ENCODE measurements at regions not wholly inside any gene's neighbourhood (a gene's known extent, or its start where the extent isn't known, plus 50 kb on each side); places are given as distances from the start of the nearest gene placed in this dataset.

DNA sequence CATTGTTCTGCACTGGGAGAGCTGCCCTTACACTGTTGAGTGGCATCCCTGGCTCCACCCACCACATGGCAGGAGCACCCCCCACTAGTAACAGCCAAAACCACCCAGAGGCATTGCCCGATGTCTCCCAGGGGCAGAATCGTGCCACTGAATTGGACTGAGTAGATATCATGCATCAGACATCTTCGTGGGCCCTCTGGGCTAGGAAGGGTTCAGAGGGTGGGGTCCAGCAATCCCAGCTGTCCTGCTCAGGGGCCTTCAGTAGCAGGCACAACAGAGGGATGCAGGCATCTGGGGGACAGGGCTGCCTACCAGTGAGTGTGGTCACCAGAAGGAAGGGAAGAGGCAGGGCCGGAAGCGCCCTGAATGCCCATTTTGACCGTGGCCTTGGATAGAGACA is 119.7 kb upstream of the PPP2R2D start:
- ATAC-seq (no peak), DNase-seq (no peak)
- Mint-ChIP-seq H3K27ac (no peak overlapping the region), H3K36me3 (ENCODE audit: low read depth) (peaks cover 5% of the 10 kb centered on the region), H3K4me3 (no peak overlapping the region), H3K9me3 (peaks cover 22% of the 10 kb centered on the region), H3K27me3 (peaks cover 2% of the 10 kb centered on the region), H3K4me1 (ENCODE audit: low read depth) (no peaks in the 10 kb centered on the region)
- POLR2A ChIA-PET = no interaction called here
- TF ChIP-seq, protein P1, sequence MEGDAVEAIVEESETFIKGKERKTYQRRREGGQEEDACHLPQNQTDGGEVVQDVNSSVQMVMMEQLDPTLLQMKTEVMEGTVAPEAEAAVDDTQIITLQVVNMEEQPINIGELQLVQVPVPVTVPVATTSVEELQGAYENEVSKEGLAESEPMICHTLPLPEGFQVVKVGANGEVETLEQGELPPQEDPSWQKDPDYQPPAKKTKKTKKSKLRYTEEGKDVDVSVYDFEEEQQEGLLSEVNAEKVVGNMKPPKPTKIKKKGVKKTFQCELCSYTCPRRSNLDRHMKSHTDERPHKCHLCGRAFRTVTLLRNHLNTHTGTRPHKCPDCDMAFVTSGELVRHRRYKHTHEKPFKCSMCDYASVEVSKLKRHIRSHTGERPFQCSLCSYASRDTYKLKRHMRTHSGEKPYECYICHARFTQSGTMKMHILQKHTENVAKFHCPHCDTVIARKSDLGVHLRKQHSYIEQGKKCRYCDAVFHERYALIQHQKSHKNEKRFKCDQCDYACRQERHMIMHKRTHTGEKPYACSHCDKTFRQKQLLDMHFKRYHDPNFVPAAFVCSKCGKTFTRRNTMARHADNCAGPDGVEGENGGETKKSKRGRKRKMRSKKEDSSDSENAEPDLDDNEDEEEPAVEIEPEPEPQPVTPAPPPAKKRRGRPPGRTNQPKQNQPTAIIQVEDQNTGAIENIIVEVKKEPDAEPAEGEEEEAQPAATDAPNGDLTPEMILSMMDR (IDR thresholded peaks at IDR 0.05) = no peak
- intact Hi-C loops (cut with micrococcal nuclease) = no loop called here
- CTCF ChIA-PET = no interaction called here

DNA sequence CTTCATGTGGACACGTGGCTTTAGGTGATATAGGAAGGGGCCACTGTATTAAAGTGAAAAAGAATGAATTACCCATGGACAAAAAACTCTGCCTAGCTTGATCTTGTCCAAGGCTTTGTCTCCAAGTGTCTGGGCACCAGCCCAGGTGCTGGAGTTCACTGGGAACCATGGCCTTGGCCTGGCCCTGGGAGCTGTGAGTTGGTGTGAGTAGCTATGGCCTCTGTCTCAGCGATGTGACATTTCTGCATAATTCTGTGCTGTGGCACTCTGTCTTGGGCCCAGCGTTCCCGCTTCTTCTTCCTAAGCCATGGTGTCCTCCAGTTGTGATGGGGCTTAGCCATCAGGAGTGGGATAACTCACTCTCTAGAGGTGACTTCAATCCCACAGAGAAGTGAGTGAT is 119.0 kb upstream of the PPP2R2D start:
- Mint-ChIP-seq H3K27ac (no peak overlapping the region), H3K9me3 (peaks cover 14% of the 10 kb centered on the region), H3K4me1 (ENCODE audit: low read depth) (no peaks in the 10 kb centered on the region), H3K36me3 (ENCODE audit: low read depth) (peaks cover 5% of the 10 kb centered on the region), H3K4me3 (no peak overlapping the region), H3K27me3 (peaks cover 2% of the 10 kb centered on the region)
- ChIA-PET CTCF (no interaction called here), POLR2A (no interaction called here)
- no peak for DNase-seq
- intact Hi-C loops (cut with micrococcal nuclease) = no loop called here
- no peak for ATAC-seq
- TF ChIP-seq, protein P1 (IDR thresholded peaks at IDR 0.05) = no peak

DNA sequence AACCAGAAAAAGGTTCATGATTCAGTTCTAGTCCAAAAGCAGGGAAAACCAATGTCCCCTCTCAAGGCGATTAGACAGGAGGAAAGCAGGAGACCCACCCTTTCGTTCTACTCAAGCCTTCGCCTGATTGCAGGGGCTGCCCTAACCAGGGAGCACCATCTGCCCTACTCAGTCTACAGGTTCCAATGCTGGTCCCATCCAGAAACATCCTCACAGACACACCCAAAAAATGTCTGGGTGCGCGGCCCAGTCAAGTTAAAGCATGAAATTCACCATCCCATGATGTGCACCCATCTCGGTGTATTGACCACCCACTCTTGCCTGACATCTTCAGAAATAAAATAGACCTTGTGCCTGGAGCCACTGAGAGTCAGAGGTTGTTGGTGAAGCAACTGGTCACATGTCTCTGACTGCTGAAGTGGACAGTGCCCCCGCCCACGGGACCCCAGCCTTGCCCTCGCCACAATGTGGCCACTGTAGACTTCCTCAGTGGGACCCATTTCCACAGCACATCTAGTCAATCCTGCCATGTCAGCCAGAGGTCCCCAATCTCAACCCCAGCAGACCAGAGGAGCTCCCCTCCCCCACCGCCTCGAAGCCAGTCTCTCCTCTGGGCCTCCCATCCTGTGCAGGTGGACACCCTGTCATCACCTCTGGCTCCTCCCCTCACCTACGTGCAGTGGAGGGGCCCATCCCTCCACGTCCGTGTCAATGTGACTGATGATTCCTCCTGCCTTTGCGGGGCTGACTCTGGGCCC is 116.3 kb upstream of the PPP2R2D start:
- intact Hi-C loops (cut with micrococcal nuclease) = no loop called here
- ATAC-seq (no peak), DNase-seq (no peak)
- H3K4me1 Mint-ChIP-seq (ENCODE audit: low read depth) = no peaks in the 10 kb centered on the region
- H3K9me3 Mint-ChIP-seq = no peaks in the 10 kb centered on the region
- H3K27me3 Mint-ChIP-seq = peaks cover 3% of the 10 kb centered on the region
- no peaks in the 10 kb centered on the region for H3K36me3 Mint-ChIP-seq (ENCODE audit: low read depth)
- TF ChIP-seq, protein P1 (IDR thresholded peaks at IDR 0.05) = no peak
- H3K4me3 Mint-ChIP-seq = no peak overlapping the region
- CTCF ChIA-PET = no interaction called here
- POLR2A ChIA-PET = no interaction called here
- no peak overlapping the region for H3K27ac Mint-ChIP-seq

DNA sequence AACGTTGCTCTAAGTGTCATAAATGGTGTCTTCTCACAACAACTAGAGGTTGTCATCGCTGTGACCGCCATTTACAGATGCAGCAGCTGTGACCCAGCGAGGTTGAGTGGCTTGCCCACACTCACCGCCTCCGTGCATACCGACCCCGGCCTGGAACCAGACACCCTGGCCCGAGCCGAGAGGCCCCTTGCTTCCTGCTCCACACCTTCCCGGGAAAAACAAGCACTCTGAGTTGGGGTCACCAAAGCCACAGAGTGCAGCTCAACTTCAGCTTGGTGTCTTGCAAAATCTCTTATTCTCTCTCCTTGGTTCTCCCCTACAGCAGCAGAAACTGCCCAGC is 115.7 kb upstream of the PPP2R2D start:
- Mint-ChIP-seq H3K4me1 (ENCODE audit: low read depth) (no peaks in the 10 kb centered on the region), H3K27ac (no peak overlapping the region), H3K36me3 (ENCODE audit: low read depth) (no peaks in the 10 kb centered on the region), H3K9me3 (no peaks in the 10 kb centered on the region), H3K27me3 (peaks cover 3% of the 10 kb centered on the region), H3K4me3 (no peak overlapping the region)
- ChIA-PET POLR2A (no interaction called here), CTCF (no interaction called here)
- intact Hi-C loops (cut with micrococcal nuclease) = no loop called here
- TF ChIP-seq, protein P1 (IDR thresholded peaks at IDR 0.05) = no peak
- DNase-seq (no peak), ATAC-seq (no peak)

DNA sequence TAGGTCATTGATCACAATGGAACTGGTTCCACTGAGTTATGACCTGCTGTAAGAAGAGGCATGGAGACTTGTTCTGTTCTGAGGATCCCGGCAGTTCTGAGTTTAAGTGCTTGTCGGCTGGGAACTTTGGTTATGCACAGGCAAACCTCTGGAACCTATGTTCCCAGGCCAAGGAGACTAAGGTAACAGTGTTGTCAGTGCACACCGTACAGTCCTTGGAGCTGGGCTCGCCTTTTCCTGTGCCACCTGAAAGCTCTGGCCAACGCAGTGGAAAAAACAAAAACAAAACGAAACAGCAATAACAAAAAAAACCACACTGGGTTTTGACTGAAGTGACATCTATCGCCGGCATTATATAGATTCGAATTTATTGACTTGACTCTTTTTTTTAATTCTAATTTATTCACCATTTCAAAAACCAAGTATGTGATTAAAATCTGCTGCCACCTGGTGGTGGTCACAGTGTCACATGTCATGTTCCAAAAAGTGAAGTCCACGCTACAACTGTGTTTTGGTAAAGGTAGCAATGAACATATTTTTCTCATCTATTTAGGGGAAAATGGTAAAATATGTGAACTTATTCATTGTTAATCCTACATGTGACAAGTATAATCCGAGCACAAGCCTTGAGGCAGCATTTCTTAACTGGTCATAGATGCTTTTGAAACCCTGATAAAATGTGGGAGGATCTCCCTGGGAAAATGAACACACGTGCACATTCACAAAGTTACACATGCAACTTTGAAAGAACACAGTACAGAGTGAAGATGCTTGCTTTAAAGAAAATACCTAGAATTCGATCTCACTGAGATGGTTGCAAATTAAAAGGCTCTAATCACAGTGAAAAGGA is 113.8 kb upstream of the PPP2R2D start:
- intact Hi-C loops (cut with micrococcal nuclease) = no loop called here
- Mint-ChIP-seq H3K27me3 (peaks cover 3% of the 10 kb centered on the region), H3K27ac (no peak overlapping the region), H3K4me3 (no peak overlapping the region), H3K36me3 (ENCODE audit: low read depth) (no peaks in the 10 kb centered on the region), H3K4me1 (ENCODE audit: low read depth) (no peaks in the 10 kb centered on the region), H3K9me3 (no peaks in the 10 kb centered on the region)
- CTCF ChIA-PET = interaction anchor here (0.8 to 1.3 kb wide), 5 partner anchors 10 to 88 kb away, joined by 3 to 4 read pairs (median 3); no protein-coding TSS in a partner anchor
- TF ChIP-seq, protein P1 (IDR thresholded peaks at IDR 0.05) = peak; percentile 79
- POLR2A ChIA-PET = interaction anchor here (0.7 kb wide), 1 partner anchor 23 kb away, joined by 3 read pairs; no protein-coding TSS in a partner anchor
- no peak for ATAC-seq
- peak; percentile 67 for DNase-seq
